HG02588 (cell line): ENCODE measurements at regions not wholly inside any gene's neighbourhood (a gene's known extent, or its start where the extent isn't known, plus 50 kb on each side); places are given as distances from the start of the nearest gene placed in this dataset.
A peak's percentile ranks its signal among the peaks of the same experiment; 100 is the strongest.
"Not testable (repeated sequence)": the region's sequence is repeated elsewhere in the genome, so short reads cannot be mapped to it uniquely, and the experiment has no call there.

Source experiments
- ATAC-seq: cut with Tn5 transposase; IDR thresholded peaks from one replicate; pipeline ENCODE4 v1.9.1; 2021; ENCODE audit warnings: mild to moderate bottlenecking, moderate library complexity; ENCODE audit not compliant: unreplicated experiment

- ATAC-seq, result not testable (repeated sequence)
Observed at GRCh38 chr7:135872861-135873260, 104.3 kb downstream of the MTPN start.

- no peak for ATAC-seq
Observed at GRCh38 chr7:135862586-135863340, 114.2 kb upstream of the FAM180A start.

GRCh38 chr7:135859538-135859937, 110.9 kb upstream of the FAM180A start:
- no peak for ATAC-seq

GRCh38 chr7:135858851-135859250, 110.2 kb upstream of the FAM180A start:
- no peak for ATAC-seq

GRCh38 chr7:135858379-135858778, 109.8 kb upstream of the FAM180A start:
- no peak for ATAC-seq

GRCh38 chr7:135857519-135858274, 109.1 kb upstream of the FAM180A start:
- ATAC-seq, result no peak

GRCh38 chr7:135856356-135857144, 107.9 kb upstream of the FAM180A start:
- ATAC-seq, result no peak

- ATAC-seq, result no peak
Observed at GRCh38 chr7:135855846-135856245, 107.2 kb upstream of the FAM180A start.

GRCh38 chr7:135853499-135853898, 104.9 kb upstream of the FAM180A start:
- ATAC-seq, result no peak

GRCh38 chr7:135853008-135853407, 104.4 kb upstream of the FAM180A start:
- ATAC-seq, result no peak

- ATAC-seq, result no peak
Observed at GRCh38 chr7:135847242-135847641, 98.6 kb upstream of the FAM180A start.

GRCh38 chr7:135846339-135846738, 97.7 kb upstream of the FAM180A start:
- ATAC-seq, result no peak

GRCh38 chr7:135845415-135846075, 96.9 kb upstream of the FAM180A start:
- no peak for ATAC-seq

GRCh38 chr7:135844903-135845302, 96.3 kb upstream of the FAM180A start:
- no peak for ATAC-seq

GRCh38 chr7:135843214-135843613, 94.6 kb upstream of the FAM180A start:
- peak; percentile 95 for ATAC-seq

- no peak for ATAC-seq
Observed at GRCh38 chr7:135842446-135843179, 94.0 kb upstream of the FAM180A start.

GRCh38 chr7:135840591-135840990, 92.0 kb upstream of the FAM180A start:
- ATAC-seq, result no peak

GRCh38 chr7:135837675-135838074, 89.1 kb upstream of the FAM180A start:
- no peak for ATAC-seq

GRCh38 chr7:135834266-135834665, 85.7 kb upstream of the FAM180A start:
- ATAC-seq, result no peak

- no peak for ATAC-seq
Observed at GRCh38 chr7:135833642-135834041, 85.0 kb upstream of the FAM180A start.
